Hepatocyte (in vitro differentiated cells): ENCODE measurements at regions not wholly inside any gene's neighbourhood (a gene's known extent, or its start where the extent isn't known, plus 50 kb on each side); places are given as distances from the start of the nearest gene placed in this dataset.

ENCODE experiments used
- EZH2 ChIP-seq: fragments of 200-600 bp; sonication (generic); IDR thresholded peaks from 2 replicates; pipeline ENCODE4 v1.6.1; 2016; ENCODE audit warnings: antibody characterized with exemption, mild to moderate bottlenecking, borderline replicate concordance
- EZH2phosphoT487 ChIP-seq: fragments of 200-600 bp; sonication (generic); IDR thresholded peaks from one replicate; pipeline ENCODE4 v1.6.1; 2018; ENCODE audit warnings: antibody characterized with exemption, mild to moderate bottlenecking, low read depth, moderate library complexity; ENCODE audit not compliant: unreplicated experiment, severe bottlenecking
- TF ChIP-seq, protein P1 (sequence below): fragments of 200-600 bp; sonication (generic); IDR thresholded peaks from 2 replicates; pipeline ENCODE4 v1.5.1; 2016; ENCODE audit warnings: antibody characterized with exemption, mild to moderate bottlenecking; ENCODE audit not compliant: poor library complexity

DNA sequence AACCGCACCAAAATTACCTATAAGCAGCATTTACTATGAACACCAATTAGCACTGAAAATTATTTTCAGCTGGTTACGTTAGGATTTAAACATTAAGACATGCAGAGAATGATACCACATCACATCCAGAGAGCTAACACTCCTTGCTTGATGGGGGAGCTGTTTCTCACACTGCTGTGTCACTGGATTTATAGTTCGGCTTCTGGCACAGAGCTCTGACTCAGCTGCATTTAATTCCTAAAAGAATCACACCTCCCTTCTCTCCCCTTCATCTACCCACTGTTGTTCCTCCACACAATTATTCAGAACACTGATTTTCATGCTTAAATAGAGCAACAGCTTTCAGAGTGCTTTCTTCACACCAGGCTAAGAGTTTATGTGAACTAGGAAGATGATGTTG lies 82.6 kb upstream of the SV2C start:
- TF ChIP-seq, protein P1, sequence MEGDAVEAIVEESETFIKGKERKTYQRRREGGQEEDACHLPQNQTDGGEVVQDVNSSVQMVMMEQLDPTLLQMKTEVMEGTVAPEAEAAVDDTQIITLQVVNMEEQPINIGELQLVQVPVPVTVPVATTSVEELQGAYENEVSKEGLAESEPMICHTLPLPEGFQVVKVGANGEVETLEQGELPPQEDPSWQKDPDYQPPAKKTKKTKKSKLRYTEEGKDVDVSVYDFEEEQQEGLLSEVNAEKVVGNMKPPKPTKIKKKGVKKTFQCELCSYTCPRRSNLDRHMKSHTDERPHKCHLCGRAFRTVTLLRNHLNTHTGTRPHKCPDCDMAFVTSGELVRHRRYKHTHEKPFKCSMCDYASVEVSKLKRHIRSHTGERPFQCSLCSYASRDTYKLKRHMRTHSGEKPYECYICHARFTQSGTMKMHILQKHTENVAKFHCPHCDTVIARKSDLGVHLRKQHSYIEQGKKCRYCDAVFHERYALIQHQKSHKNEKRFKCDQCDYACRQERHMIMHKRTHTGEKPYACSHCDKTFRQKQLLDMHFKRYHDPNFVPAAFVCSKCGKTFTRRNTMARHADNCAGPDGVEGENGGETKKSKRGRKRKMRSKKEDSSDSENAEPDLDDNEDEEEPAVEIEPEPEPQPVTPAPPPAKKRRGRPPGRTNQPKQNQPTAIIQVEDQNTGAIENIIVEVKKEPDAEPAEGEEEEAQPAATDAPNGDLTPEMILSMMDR = no peak
- no peak for TF ChIP-seq EZH2
- TF ChIP-seq EZH2phosphoT487 = no peak
